SU-DHL-6 (cell line): ENCODE measurements at regions not wholly inside any gene's neighbourhood (a gene's known extent, or its start where the extent isn't known, plus 50 kb on each side); places are given as distances from the start of the nearest gene placed in this dataset.

Experiments
- H2AFZ ChIP-seq: fragments of 200-600 bp; sonication (generic); 2 replicates; pipeline ENCODE4 v1.6.1; 2014; ENCODE audit warnings: low read depth, mild to moderate bottlenecking, moderate library complexity, mixed read lengths, antibody characterized with exemption, low read length; ENCODE audit not compliant: severe bottlenecking
- H3F3A ChIP-seq: fragments of 200-600 bp; shearing (Covaris generic); 2 replicates; pipeline ENCODE4 v1.6.0; 2016; ENCODE audit warnings: antibody characterized with exemption, mild to moderate bottlenecking; ENCODE audit not compliant: insufficient read depth
- H3K27ac ChIP-seq: fragments of 200-600 bp; sonication (generic); 2 replicates; pipeline ENCODE4 v1.5.1; 2016; ENCODE audit warnings: low read depth, mild to moderate bottlenecking, low read length, moderate library complexity, mixed read lengths
- H3K27me3 ChIP-seq: fragments of 200-600 bp; sonication (generic), shearing (Covaris generic); 2 replicates; pipeline ENCODE4 v1.6.0; 2014; ENCODE audit warnings: mild to moderate bottlenecking, low read length
- H3K36me3 ChIP-seq: fragments of 200-600 bp; sonication (generic); 2 replicates; pipeline ENCODE4 v1.6.1; 2014; ENCODE audit warnings: mild to moderate bottlenecking, low read length, mixed read lengths
- H3K4me2 ChIP-seq: fragments of 300-600, 200-600 bp; shearing (Covaris generic), sonication (generic); 2 replicates; pipeline ENCODE4 v1.6.0; 2014; ENCODE audit warnings: low read length, low read depth, mild to moderate bottlenecking; ENCODE audit not compliant: poor library complexity, severe bottlenecking
- H3K4me3 ChIP-seq: fragments of 200-600 bp; sonication (generic); 2 replicates; pipeline ENCODE4 v1.5.1; 2014; ENCODE audit warnings: antibody characterized with exemption, low read length, mild to moderate bottlenecking, mixed read lengths; ENCODE audit not compliant: insufficient read depth, poor library complexity, severe bottlenecking
- H3K79me2 ChIP-seq: fragments of 200-600 bp; sonication (generic); 2 replicates; pipeline ENCODE4 v1.6.1; 2014; ENCODE audit warnings: mild to moderate bottlenecking, low read length, moderate library complexity; ENCODE audit not compliant: insufficient read depth
- H3K9ac ChIP-seq: fragments of 200-600 bp; sonication (generic); 2 replicates; pipeline ENCODE4 v1.7.0; 2014; ENCODE audit warnings: mild to moderate bottlenecking, low read length
- H3K9me2 ChIP-seq: fragments of 200-600 bp; sonication (generic); replicated peaks from 2 replicates; pipeline ENCODE4 v1.6.1; 2014; ENCODE audit warnings: low read length; ENCODE audit not compliant: insufficient read depth
- H3K9me3 ChIP-seq: fragments of 200-600 bp; sonication (generic); 2 replicates; pipeline ENCODE4 v1.6.1; 2014; ENCODE audit warnings: low read length, mixed read lengths; ENCODE audit not compliant: insufficient read depth
- H4K20me1 ChIP-seq: fragments of 200-600 bp; sonication (generic); 2 replicates; pipeline ENCODE4 v1.6.1; 2014; ENCODE audit warnings: low read depth, mild to moderate bottlenecking, antibody characterized with exemption, low read length, moderate library complexity, mixed read lengths
- CTCF ChIP-seq: fragments of 200-600 bp; sonication (generic); IDR thresholded peaks from one replicate; pipeline ENCODE4 v1.5.1; 2017; ENCODE audit warnings: antibody characterized with exemption, mild to moderate bottlenecking, low read length, moderate library complexity; ENCODE audit not compliant: insufficient read depth, poor library complexity, severe bottlenecking
- EZH2phosphoT487 ChIP-seq: fragments of 200-600 bp; sonication (generic), shearing (Covaris generic); conservative IDR thresholded peaks from 2 replicates; pipeline ENCODE4 v1.6.1; 2018; ENCODE audit warnings: mild to moderate bottlenecking, antibody characterized with exemption, low read length, moderate library complexity, mixed read lengths

GRCh38 chr3:107251819-107252218 is 125.4 kb upstream of the CCDC54 start:
- Histone ChIP-seq H3K9me2 (no peaks in the 10 kb centered on the region), H3K36me3 (no peaks in the 10 kb centered on the region), H3K79me2 (no peaks in the 10 kb centered on the region), H3K4me3 (no peak overlapping the region), H3F3A (no peaks in the 10 kb centered on the region), H3K4me2 (no peak overlapping the region), H4K20me1 (no peaks in the 10 kb centered on the region), H3K9me3 (no peaks in the 10 kb centered on the region), H2AFZ (no peak overlapping the region), H3K27me3 (no peaks in the 10 kb centered on the region), H3K9ac (no peak overlapping the region), H3K27ac (no peak overlapping the region)
- TF ChIP-seq EZH2phosphoT487 (no peak), CTCF (no peak)

- H3K36me3 ChIP-seq = no peaks in the 10 kb centered on the region
- no peaks in the 10 kb centered on the region for H3K27me3 ChIP-seq
- no peaks in the 10 kb centered on the region for H3K9me2 ChIP-seq
- no peaks in the 10 kb centered on the region for H3K9me3 ChIP-seq
- H3K27ac ChIP-seq = no peak overlapping the region
- no peak overlapping the region for H3K4me3 ChIP-seq
- H3K79me2 ChIP-seq = no peaks in the 10 kb centered on the region
- TF ChIP-seq EZH2phosphoT487 (no peak), CTCF (no peak)
- no peak overlapping the region for H3K4me2 ChIP-seq
- no peak overlapping the region for H2AFZ ChIP-seq
- H4K20me1 ChIP-seq = no peaks in the 10 kb centered on the region
- H3F3A ChIP-seq = no peaks in the 10 kb centered on the region
- no peak overlapping the region for H3K9ac ChIP-seq
Measured at GRCh38 chr3:107256963-107257362, 120.3 kb upstream of the CCDC54 start.

GRCh38 chr3:107258300-107258699 is 118.9 kb upstream of the CCDC54 start:
- no peaks in the 10 kb centered on the region for H3K36me3 ChIP-seq
- H3K27ac ChIP-seq = no peak overlapping the region
- no peaks in the 10 kb centered on the region for H4K20me1 ChIP-seq
- H3K4me2 ChIP-seq = no peak overlapping the region
- H3K27me3 ChIP-seq = no peaks in the 10 kb centered on the region
- no peaks in the 10 kb centered on the region for H3F3A ChIP-seq
- H3K4me3 ChIP-seq = no peak overlapping the region
- H3K9me2 ChIP-seq = no peaks in the 10 kb centered on the region
- H3K9me3 ChIP-seq = no peaks in the 10 kb centered on the region
- no peak overlapping the region for H2AFZ ChIP-seq
- H3K9ac ChIP-seq = no peak overlapping the region
- no peaks in the 10 kb centered on the region for H3K79me2 ChIP-seq
- TF ChIP-seq EZH2phosphoT487 = no peak
- TF ChIP-seq CTCF = no peak
